HCEC 1CT (cell line): ENCODE measurements at regions not wholly inside any gene's neighbourhood (a gene's known extent, or its start where the extent isn't known, plus 50 kb on each side); places are given as distances from the start of the nearest gene placed in this dataset.

Experiments
- DNase-seq: peaks from one replicate; pipeline ENCODE4 v3.0.0-alpha.2; 2017

GRCh38 chr2:120555092-120555491 lies 180.6 kb upstream of the GLI2 start:
- DNase-seq, result no peak

DNA sequence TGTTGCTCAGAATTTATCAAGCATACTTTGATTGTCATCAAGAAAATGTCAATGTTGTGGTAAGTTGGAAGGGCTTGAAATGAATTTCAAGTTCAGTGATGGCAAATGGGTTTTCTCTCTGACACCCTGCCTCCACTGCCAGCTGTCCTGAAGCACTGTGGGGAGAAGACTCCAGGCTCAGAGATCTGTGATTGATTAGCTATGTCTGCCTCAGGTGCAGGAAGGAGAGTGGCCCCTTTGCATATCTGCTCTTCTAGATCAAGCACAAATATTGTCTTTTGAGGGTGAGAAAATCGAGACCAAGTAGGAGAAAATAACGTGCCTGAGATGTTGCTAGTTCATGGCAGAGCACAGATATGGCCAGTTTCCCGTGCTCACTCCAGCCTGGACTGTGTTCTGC lies 178.8 kb upstream of the GLI2 start:
- DNase-seq, result no peak

DNA sequence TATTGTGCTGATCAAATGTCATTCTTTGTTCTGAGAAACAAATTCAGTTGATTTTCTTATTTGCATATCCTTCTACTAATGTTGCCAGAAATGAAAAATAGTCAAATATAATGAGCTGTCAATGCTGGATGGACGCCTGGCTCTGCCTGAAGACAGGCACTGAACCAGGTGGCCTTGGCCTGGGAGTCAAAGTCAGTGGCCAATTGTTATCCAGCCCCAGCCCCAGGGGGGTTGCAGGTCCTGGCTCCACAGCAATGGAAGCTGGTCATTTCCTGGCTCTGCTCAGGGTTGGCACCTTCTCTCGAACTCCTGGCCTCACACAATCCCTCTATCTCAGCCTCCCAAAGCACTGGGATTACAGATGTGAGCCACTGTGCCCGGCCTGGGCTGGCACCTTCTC lies 176.8 kb upstream of the GLI2 start:
- DNase-seq, result no peak

- peak; percentile 98 for DNase-seq
These were observed 176.3 kb upstream of the GLI2 start for GRCh38 chr2:120559401-120559800.

DNA sequence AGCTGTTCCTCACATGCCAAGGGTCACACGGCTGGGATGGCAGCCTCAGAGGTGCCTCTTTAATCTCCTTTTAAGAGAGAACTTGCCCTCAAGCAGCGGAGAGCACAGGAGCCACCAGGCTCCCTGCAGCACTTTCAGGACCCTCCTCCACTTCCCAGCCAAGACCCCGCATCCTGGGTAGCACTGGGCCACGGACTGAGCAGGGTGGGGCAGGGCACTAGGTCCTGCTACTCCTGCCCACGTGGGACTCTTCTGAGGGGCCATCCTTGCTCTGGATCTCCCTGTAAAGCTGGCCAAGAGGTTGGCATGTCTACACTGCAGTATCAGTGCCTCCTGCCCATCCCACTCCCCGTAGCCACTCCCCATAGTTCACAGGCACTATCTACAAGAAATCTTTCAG lies 175.3 kb upstream of the GLI2 start:
- DNase-seq, result no peak

DNA sequence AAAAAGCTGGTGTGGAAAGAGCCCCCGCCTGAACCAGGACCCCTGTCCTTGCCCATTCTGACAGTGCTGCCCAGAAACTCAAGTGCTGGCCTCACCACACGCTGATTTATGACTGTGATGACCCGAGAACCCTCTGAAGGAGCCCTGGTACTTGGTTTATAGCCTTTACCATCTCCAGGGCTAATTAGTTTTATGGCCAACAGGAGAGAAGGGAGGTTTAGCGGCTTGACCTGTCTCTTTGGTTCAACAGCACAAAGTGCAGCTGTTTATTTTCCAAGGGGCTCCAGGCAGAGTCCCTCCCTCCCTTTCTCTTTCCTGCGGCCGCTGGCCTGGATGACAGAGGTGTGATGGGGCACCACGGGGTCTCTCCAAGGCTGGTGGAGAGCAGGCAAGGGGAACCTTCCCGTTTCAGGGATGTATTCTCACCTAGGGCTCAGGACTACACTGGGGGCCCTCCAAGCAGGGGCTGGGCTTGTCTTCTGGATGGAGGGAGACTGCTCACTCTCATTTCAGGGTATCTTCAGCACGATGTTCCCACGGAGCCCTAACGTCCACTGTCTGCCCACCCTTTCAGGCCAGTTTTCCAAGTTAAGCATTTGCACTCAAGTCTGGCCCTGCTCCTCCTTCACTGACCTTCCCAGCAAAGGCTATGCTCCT lies 174.2 kb upstream of the GLI2 start:
- no peak for DNase-seq

GRCh38 chr2:120562218-120563005 lies 173.3 kb upstream of the GLI2 start:
- DNase-seq, result no peak

DNA sequence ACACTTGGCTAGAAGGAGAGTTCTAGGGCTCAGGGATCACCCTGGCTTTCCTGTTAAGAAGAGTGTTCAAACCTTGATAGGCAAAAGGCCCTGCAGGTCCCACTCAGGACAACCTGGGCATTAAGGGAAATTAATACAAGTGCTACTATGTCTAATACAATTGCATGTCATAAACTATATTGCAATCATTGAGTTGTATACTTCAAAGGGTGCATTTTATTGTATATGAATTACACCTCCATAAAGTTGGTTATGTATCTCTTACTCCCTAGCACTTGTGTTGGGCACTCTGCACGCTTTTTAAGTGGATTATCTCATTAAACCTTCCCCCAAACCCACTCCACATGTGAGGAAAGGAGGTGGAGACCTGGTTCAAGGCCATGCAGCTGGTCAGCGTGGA lies 172.1 kb upstream of the GLI2 start:
- no peak for DNase-seq

- DNase-seq, result no peak
These were observed 171.2 kb upstream of the GLI2 start for GRCh38 chr2:120564213-120565094.

DNA sequence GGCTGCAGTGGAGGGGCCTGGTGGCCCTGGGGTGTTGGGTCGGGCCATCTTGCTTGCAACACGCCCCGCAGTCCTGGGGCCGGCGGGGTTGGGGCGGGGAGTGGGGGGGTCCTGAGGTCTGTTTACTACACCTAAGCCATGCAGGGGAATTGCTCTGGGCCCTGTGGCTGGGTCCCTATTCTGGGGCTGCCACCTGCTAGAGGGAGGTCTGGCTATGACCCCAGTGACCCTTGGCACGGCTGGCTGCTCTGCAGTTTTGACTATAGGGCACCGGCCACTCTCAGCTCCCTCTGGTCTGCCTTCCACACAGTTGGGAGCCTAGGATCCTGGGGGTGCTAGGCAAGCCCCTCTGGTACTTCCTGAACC lies 170.6 kb upstream of the GLI2 start:
- no peak for DNase-seq

DNA sequence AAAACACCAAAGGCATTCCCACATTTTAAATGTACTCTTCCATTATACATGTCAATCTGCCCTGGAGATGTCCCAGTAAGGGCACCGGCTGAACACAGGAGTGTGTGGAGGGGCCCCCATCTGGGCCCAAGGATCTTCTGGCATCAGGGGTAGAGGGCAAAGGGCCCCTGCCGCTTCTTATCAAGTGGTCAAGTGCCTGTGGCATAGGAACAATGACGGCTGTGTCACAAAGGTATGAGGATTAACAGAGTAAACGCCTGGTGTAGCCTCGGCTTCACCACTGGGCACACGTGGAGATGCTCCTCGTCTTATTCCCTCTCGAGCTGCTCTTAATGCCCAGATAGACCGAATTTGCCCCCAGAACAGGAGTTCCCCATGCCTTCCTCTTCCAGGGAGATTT lies 169.7 kb upstream of the GLI2 start:
- DNase-seq, result no peak

DNA sequence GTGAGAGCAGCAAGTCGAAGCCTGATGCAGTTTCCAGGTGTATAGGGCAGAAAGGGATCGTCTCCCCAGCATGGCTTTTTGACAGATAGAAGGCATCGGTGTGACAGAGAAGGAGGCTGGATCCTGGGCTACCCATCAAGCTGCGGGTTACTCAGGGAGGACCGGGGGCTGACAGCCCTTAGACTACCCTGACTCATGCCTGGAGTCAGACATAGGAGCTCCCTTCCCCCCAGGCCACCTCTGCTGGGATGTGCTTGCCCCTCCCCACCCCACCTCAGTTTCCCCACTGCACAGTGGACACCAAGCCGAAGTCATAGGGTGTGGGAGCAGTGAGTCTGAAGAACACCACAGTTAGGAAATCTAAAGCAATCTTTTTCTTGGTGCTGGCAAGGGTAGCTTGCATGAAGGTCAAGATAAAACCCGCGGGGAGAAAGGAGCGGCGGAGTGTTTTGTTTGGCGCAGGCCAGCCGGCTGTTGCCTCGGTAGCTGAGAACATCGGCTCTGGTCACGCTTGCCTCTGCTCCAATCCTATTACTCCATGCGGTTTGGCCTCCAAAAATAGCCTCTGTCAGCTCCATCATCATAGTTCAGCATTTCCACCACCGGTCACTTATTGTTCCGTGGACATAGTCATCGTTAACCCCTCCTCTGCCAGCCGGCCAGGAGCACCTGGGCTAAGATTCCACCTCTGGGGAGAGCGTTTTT lies 169.2 kb upstream of the GLI2 start:
- DNase-seq, result no peak

DNA sequence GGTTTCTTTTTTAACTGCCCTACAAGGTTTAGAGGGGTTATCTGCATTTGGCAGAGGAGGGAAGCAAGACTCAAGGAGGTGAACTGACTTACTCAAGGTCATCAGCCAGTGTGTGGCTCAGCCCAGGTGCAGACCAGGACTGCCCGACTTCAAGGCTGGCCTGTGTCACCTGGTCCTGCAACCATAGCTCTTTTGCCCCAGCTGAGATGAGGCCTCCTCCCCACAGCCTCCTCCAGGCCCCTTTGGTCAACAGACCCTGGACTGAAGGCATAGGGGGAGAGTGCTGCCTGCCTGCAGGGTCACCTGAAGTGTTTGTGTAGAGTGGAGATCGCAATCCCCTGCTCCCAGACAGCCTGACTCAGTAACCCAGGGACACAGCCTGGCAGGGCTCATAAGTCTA lies 168.5 kb upstream of the GLI2 start:
- DNase-seq, result no peak

DNA sequence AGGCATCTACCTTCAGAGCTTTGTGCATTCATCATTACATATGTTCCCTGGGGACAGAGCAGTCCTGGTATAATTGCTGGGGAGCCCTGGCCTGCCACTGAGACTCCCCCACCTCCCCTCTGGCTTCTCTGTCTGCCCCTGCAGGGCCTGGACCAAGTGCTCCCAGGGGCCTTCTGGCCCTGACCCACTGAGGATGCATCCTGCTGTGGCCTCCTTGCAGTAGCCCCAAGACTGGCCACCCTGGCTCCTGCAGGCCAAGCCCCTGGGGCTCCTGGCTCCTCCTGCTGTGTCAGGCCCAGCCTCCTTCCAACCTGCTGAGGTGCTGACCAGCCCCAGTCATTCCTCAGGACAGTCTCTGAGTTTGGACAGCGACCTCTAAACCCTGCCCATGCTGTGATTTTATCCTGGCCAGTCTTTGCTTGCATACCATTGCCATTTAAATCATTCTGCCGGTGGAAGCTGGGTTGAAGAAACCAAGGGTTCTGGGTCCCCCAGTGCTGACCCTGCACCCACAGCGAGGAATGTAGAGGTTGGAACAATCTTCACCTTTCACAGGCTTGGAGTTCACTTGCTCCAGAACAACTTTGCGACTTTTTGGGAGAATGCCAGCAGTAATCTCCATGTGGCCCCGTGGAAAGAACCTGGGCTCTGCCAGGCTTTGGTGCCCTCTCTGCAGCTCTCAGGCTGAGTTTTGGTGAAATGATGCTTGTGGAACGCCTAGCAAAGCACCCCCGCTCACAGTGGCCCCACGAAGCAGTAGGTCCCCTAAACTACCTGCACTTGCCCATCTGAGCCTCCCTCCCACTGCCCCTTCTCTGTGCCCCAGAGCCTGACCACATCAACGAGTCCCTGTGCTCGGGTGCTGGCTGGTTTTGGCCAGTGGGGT lies 167.3 kb upstream of the GLI2 start:
- no peak for DNase-seq

GRCh38 chr2:120568975-120569268 lies 166.7 kb upstream of the GLI2 start:
- DNase-seq, result no peak

DNA sequence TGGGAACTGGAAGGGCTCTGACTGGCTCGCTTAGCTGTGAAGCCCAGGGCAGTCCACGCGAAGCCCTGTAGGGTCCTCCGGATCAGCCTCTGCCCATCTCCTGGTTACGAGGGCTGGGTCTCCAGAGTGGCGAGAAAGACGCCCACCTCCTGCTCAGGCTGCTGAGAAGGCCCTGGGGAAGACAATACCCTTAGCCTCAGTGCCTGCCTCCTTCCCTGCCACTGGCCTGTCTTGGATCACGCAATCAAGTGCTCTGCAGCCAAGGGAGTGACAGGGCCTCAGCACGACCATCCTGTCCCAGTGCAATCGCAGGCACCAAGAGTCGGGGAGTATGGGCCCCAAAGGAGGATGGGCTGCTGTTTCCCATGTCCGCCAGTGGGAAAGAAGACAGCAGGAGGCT lies 165.7 kb upstream of the GLI2 start:
- no peak for DNase-seq

DNA sequence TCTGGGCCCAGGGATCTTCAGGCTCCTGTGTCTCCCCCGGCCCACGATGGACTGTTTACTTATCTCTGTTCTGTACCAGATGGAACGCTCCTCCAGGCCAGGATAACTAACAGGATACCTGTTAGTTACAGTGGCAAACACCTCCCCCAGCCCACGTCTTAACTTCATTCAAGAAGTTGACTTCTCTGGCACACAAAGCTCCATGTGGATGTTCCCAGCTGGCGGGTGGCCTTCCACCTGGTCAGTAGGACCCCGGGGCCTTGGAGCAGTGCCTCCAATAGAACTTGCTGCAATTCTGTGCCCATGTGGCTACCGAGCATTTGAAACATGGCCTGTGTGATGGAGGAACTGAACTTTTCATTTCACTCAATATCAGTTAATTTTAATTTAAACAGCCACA lies 165.1 kb upstream of the GLI2 start:
- no peak for DNase-seq

DNA sequence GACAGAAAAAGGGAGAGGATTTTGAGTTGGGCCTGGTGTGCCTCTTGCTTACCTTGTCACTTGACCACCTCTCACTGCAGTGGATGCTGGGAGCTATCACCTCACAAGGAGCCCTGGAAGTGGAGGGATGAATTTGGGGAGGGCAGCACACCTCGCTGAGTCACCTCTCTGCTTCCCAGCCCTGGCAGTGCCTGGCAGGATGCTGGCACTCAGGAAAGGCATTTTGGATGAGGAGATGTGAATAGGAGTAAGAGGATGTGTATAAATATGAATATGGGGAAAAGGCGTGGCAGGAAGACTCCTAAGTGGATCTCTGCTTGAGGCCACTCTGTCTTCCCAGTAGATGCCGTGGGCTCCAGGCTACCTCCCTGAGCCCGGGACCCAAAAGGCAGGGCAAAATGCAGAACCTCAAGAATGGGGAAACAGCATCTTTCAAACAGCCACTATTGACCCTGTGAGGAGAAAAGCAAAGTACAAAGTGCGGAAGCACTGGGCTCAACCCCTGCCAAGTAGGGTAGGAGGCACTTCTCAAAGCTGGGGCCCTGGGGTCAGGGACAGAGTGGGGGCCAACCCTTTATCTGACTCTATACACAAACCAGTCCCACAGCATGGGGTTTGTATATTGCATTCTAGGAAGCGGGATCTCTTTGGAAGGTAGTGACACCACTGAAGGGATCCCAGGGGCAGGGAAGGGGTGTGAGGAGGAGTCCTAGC lies 164.5 kb upstream of the GLI2 start:
- DNase-seq, result no peak

DNA sequence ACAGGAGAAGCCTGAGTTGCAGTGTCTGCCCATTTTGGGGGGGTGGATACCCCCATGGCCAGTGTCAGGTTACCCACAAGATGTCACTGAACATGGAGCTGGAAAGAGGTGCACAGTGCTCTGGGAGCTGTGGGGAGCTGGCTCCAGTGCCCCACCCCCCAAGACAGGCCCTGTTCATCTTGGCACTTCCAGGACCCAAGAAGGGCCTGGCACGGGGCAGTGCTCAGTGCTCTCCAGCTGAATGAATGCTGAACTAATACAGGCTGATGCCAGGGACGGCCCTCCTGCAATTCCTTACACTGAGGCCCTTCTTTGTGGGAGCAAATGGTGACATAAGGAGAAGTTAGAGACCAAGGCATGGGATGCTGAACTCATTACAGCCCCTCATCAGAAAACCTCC lies 163.4 kb upstream of the GLI2 start:
- DNase-seq, result no peak

DNA sequence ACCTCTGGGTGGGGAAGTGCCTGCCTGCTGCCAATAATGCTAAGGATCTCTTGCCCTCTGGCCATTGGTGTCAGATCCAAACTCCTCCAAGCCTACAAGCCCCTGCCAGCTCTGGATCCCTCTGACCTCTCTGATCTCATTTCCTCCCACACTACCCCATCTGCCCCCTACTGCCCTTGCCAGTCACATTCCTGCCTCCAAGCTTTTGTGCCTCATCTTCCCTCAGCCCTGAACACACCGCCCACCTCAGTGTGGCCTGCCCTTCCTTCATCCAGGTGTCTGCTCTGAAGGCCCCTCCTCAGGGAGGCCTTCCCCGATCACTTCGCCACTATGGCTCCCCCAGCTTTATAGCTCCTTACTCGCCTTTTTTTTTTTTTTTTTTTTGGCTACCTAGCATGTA lies 161.0 kb upstream of the GLI2 start:
- DNase-seq, result no peak

GRCh38 chr2:120575966-120576365 lies 159.7 kb upstream of the GLI2 start:
- DNase-seq, result no peak
